NCI-H82 (cell line): ENCODE measurements at regions not wholly inside any gene's neighbourhood (a gene's known extent, or its start where the extent isn't known, plus 50 kb on each side); places are given as distances from the start of the nearest gene placed in this dataset.
"Not testable (repeated sequence)": the region's sequence is repeated elsewhere in the genome, so short reads cannot be mapped to it uniquely, and the experiment has no call there.

Source experiments
- DNase-seq: peaks from one replicate; lab custom pipeline; 2025; lab: John Stamatoyannopoulos, UW

GRCh38 chr5:136924490-136924889 is 559.1 kb upstream of the TRPC7 start:
- no peak for DNase-seq

- DNase-seq = no peak
Observed at GRCh38 chr5:136910625-136911024, 545.3 kb upstream of the TRPC7 start.

- no peak for DNase-seq
Observed at GRCh38 chr5:136909906-136910305, 544.6 kb upstream of the TRPC7 start.

- no peak for DNase-seq
Observed at GRCh38 chr5:136907371-136907770, 542.0 kb upstream of the TRPC7 start.

- no peak for DNase-seq
Observed at GRCh38 chr5:136906545-136906944, 541.2 kb upstream of the TRPC7 start.

- no peak for DNase-seq
Observed at GRCh38 chr5:136905571-136905970, 540.2 kb upstream of the TRPC7 start.

- DNase-seq = no peak
Observed at GRCh38 chr5:136894070-136894469, 528.7 kb upstream of the TRPC7 start.

- DNase-seq = no peak
Observed at GRCh38 chr5:136892000-136892399, 526.7 kb upstream of the TRPC7 start.

GRCh38 chr5:136891175-136891972 is 526.0 kb upstream of the TRPC7 start:
- DNase-seq = no peak

GRCh38 chr5:136890431-136891148 is 525.2 kb upstream of the TRPC7 start:
- DNase-seq = no peak

GRCh38 chr5:136886608-136887007 is 521.3 kb upstream of the TRPC7 start:
- no peak for DNase-seq

GRCh38 chr5:136864960-136865359 is 499.6 kb upstream of the TRPC7 start:
- DNase-seq = no peak

GRCh38 chr5:136856648-136857047 is 491.3 kb upstream of the TRPC7 start:
- no peak for DNase-seq

- DNase-seq = no peak
Observed at GRCh38 chr5:136853971-136854370, 488.6 kb upstream of the TRPC7 start.

- DNase-seq = no peak
Observed at GRCh38 chr5:136840601-136841000, 475.3 kb upstream of the TRPC7 start.

- no peak for DNase-seq
Observed at GRCh38 chr5:136836093-136836492, 470.7 kb upstream of the TRPC7 start.

GRCh38 chr5:136820848-136821247 is 455.5 kb upstream of the TRPC7 start:
- no peak for DNase-seq

GRCh38 chr5:136819526-136820302 is 454.4 kb upstream of the TRPC7 start:
- DNase-seq = no peak

GRCh38 chr5:136816327-136816726 is 451.0 kb upstream of the TRPC7 start:
- DNase-seq = no peak

GRCh38 chr5:136814619-136815378 is 449.5 kb upstream of the TRPC7 start:
- DNase-seq = peak; percentile 7

- not testable (repeated sequence) for DNase-seq
Observed at GRCh38 chr5:136812270-136812669, 446.9 kb upstream of the TRPC7 start.

GRCh38 chr5:136811551-136811950 is 446.2 kb upstream of the TRPC7 start:
- DNase-seq = no peak
